Left ventricle myocardium inferior (tissue), 1 donor: ENCODE measurements at regions not wholly inside any gene's neighbourhood (a gene's known extent, or its start where the extent isn't known, plus 50 kb on each side); places are given as distances from the start of the nearest gene placed in this dataset.

Experiments used
- DNase-seq: peaks from one replicate; pipeline ENCODE4 v3.0.0-alpha.2; 2020
- H3K27ac ChIP-seq: fragments of 200-600 bp; replicated peaks from 2 replicates; pipeline ENCODE4 v1.8.0; 2021
- H3K27me3 ChIP-seq: fragments of 200-600 bp; 2 replicates; pipeline ENCODE4 v1.8.0; 2021; ENCODE audit warnings: low read depth
- H3K36me3 ChIP-seq: fragments of 200-600 bp; 2 replicates; pipeline ENCODE4 v1.8.0; 2021
- H3K4me1 ChIP-seq: fragments of 200-600 bp; 2 replicates; pipeline ENCODE4 v1.8.0; 2021
- H3K4me3 ChIP-seq: fragments of 200-600 bp; 2 replicates; pipeline ENCODE4 v1.8.0; 2021; ENCODE audit warnings: mild to moderate bottlenecking, moderate library complexity
- H3K9me3 ChIP-seq: fragments of 200-600 bp; replicated peaks from 2 replicates; pipeline ENCODE4 v1.8.0; 2021
- CTCF ChIP-seq: fragments of 200-600 bp; IDR thresholded peaks from 2 replicates; pipeline ENCODE4 v1.8.0; 2021; ENCODE audit warnings: antibody characterized with exemption, mild to moderate bottlenecking, borderline replicate concordance
- intact Hi-C: fragments of 100-400 bp; cut with micrococcal nuclease; formaldehyde crosslinking; loops from one replicate; pipeline ENCODE4 v1.11.0; 2022
- donor health status: DM: no; HTN: yes; CAD: no; lungs with severe emphysema.

GRCh38 chr2:242030858-242031257, 161.3 kb downstream of the RTP5 start:
- no peaks in the 10 kb centered on the region for H3K4me1 ChIP-seq
- H3K27me3 ChIP-seq: peaks cover 68% of the 10 kb centered on the region
- no peak for TF ChIP-seq CTCF
- no peaks in the 10 kb centered on the region for H3K9me3 ChIP-seq
- H3K27ac ChIP-seq: no peak overlapping the region
- H3K36me3 ChIP-seq: no peaks in the 10 kb centered on the region
- H3K4me3 ChIP-seq: no peak overlapping the region
- no peak for DNase-seq
- intact Hi-C loops: no loop called here

- H3K4me3 ChIP-seq: no peak overlapping the region
- no peaks in the 10 kb centered on the region for H3K4me1 ChIP-seq
- no peaks in the 10 kb centered on the region for H3K36me3 ChIP-seq
- H3K27me3 ChIP-seq: peaks cover 68% of the 10 kb centered on the region
- no peaks in the 10 kb centered on the region for H3K9me3 ChIP-seq
- intact Hi-C loops: no loop called here
- no peak for DNase-seq
- no peak overlapping the region for H3K27ac ChIP-seq
- TF ChIP-seq CTCF: no peak
Measured at GRCh38 chr2:242031481-242032019, 162.0 kb downstream of the RTP5 start.

- no peak for TF ChIP-seq CTCF
- peaks cover 64% of the 10 kb centered on the region for H3K27me3 ChIP-seq
- no peaks in the 10 kb centered on the region for H3K36me3 ChIP-seq
- no peak overlapping the region for H3K27ac ChIP-seq
- intact Hi-C loops: no loop called here
- no peaks in the 10 kb centered on the region for H3K9me3 ChIP-seq
- DNase-seq: no peak
- H3K4me3 ChIP-seq: no peak overlapping the region
- no peaks in the 10 kb centered on the region for H3K4me1 ChIP-seq
Measured at GRCh38 chr2:242032780-242033656, 163.5 kb downstream of the RTP5 start.

GRCh38 chr2:242034138-242034537, 164.6 kb downstream of the RTP5 start:
- intact Hi-C loops: no loop called here
- peaks cover 66% of the 10 kb centered on the region for H3K27me3 ChIP-seq

More at GRCh38 chr2:242034138-242034537, 164.6 kb downstream of the RTP5 start:
- Histone ChIP-seq H3K4me3 (no peak overlapping the region), H3K27ac (no peak overlapping the region), H3K9me3 (no peaks in the 10 kb centered on the region), H3K36me3 (no peaks in the 10 kb centered on the region), H3K4me1 (no peaks in the 10 kb centered on the region)
- no peak for TF ChIP-seq CTCF
- no peak for DNase-seq
